Stimulated activated CD4-positive, alpha-beta T cell treated with anti-CD3 and anti-CD28 coated beads, Interleukin-15, amount 100 ng/mL, for 48 hours (primary cell): ENCODE measurements at regions not wholly inside any gene's neighbourhood (a gene's known extent, or its start where the extent isn't known, plus 50 kb on each side); places are given as distances from the start of the nearest gene placed in this dataset.

Source experiments
- DNase-seq, 2 donors: peaks; one replicate each; pipeline ENCODE4 v3.0.0-alpha.2; 2020; ENCODE audit warnings: low read depth in 2 of 2

DNA sequence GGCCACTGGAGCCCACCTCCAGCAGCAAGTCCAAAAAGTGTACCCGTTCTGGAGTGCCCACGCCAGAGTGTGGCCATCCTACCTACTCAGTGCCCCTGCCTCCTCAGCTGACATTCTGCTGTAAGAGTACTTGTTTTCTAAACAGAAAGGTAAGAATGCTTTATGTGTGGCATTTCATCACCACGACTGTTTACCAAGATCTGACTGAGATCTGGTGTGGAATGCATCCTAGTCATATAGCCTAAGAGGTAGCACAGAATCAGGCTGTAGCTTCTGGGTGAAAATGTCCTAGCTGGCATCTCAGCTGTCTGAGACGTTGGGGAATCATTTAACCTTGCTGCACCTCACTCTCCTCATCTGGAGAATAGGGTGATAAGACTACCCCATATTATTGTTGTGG, 638.7 kb upstream of the TENM3 start:
- DNase-seq = no peak

DNA sequence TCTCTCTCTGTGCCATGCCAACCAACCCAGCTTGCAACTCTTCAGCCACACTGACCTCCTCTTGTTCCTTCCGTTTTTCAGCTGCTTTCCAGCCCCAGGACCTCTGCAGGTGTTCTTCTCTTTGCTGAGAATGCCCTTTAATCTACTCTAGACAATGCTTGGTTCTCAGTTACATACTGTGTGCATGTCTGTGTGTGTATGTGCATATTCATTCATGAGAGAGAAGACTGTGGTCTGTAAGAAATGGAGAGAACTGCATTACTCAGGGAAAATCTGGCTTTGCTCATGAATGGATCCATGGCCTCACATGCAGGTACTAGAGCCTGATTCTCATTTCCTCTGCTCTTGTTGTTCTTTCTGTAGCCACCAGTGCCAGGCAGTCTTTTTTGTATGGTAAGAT, 636.9 kb upstream of the TENM3 start:
- DNase-seq = no peak

DNA sequence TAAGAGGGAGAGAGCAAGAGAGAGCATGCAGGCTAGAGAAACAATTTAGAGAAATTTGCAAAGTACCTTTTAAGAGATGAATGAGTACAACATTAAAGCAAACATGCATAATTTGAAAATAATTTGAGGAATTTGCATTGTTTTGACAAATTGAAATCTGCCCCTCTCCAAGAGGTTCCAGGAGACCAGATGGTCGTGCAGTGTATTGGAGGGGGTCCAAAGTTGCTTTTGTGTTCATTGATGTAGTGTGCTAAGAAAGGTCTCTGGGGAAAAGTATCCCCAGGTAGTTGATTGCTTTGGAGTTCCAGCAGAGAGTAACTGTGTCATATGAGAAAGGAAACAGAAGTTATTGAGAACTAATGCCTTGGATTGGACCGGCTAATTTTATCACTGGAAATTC, 635.0 kb upstream of the TENM3 start:
- no peak for DNase-seq

DNA sequence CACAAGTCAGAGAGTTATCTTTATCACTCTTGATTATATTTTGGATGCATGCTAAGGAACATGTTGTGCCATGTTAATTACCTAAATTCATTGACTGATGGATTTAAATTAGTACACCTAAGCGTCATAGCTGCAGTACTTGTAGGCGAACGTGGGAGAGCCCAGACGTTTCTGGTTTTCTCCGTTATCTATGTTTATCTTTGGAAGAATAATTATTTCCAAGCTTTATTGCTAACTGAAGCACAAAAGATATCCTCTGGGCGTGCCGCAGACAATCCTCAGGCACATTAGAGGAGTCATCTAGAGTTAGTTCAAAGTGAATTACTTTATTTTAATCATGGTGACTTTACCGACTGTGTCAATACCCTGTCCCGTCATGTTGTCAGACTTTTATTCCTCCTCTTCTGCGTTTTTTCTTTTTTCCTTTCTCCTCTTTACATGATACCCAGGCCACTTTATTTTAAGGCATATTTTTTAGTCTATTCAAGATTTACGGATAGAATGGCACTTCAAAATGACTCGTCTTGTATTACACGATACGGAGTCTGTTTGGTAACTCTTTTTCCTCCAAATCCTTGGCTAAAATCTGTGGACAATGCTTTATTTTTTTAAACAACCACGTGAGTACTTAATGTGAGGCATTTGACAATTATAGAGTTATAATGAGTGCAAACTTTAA, 632.0 kb upstream of the TENM3 start:
- DNase-seq = no peak

DNA sequence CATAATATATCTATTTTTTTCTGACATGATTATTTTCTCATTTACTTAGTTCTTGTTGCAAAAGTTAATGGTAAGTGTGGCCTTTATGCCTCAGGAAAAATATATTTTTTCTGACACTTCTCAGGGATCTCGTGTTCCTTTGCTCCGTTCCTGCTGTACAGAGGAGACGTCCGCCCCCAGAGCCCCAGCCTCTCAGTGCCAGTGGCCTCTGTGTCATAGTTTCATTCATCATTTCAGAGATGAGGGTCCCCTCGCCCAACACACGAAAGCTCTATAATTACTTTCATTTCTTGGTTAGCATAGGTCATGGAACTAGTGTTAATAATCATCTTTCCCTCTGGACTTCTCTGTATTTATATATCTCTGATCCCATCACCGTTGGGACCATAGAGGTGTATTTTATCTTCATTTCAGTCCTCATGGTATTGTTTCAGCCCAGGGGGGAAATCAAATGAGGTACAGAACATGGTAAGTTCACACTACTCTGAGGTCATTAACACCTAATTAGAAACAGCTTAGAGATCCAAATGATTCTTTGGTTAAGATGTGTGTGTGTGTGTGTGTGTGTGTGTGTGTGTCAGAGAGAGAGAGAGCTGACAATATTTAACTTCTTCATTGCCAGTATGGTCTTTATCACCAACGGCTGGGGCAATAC, 631.1 kb upstream of the TENM3 start:
- no peak for DNase-seq

DNA sequence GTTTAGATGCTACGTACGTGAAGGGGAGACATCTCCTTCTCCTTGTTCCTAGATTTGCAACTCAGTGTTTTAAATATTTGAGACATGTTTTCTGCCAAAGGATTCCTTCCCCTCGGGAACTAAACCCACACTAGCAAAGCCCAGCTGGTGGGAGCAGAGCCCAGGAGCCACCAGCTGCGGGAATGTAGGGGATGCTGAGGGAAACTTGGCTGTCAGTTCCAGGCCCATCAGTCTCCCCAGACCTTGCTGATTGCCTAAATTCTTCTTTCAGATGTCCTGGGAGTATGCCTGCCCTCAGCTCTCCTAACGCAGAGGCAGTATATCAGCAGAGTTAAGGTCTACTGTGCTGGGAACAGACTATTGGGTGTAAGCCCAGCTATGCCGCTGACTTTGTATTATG, 630.0 kb upstream of the TENM3 start:
- no peak for DNase-seq

DNA sequence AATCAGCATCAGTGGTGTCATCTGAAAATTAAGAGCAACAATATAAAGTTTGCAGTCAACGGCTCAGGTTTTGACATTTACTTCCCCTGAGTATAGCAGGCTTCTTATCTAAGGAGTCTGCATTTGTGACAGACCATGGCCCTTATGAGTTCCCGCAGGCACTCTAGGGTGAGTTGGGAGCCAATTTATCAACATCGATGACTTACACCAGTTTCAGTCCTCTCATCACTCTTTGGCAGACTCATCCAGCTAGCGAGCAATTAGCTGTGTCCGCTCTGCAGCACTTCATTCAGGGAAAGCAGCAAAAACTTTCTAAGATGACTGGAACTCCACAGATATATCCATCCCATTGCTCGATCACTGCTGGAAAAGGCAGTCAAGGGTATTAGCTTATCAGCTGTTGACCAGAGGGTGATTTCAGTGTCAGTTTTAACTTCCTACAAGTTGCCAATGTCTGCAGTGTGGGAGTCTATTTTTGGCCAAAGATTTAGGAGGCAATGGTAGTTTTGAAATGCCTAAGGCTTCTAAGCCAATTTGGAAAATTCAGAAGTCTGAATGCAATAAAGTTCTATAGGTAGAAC, 625.1 kb upstream of the TENM3 start:
- DNase-seq = no peak

DNA sequence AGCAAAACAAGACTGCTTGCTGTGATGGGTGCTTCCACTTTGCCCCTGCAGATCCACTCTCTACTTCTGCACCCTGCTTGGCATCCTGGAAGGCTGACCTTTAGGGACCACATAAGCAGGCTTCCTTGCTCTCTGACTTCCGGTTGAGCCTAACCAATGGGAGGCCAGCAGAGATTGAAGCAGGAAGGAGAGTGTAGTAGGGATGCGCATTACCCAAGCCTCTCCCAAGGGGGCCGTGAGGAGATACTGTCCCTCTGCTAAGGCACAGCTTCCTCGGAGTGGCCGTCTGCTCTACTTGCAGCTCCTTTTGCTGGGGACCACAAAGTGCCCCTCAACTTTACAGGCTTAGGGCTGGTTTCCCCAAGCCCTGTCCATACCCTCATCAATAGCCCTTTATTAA, 624.3 kb upstream of the TENM3 start:
- no peak for DNase-seq

DNA sequence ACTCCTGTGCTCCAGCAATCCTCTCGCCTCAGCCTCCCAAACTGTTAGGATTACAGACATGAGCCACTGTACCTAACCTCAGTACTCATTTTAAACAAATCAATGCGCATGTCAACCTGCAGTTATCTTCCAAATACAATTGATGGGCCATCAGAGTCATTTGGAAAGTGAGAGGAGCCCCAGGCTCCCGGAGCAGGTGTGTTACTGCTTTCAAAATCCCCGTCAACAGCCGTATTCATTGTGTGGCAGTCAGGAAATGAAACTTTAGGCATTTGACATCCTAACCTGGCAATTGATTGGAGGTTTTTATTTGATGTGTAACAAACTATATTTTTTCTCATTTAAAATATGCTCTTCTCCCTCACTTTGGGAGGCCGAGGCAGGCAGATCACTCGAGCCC, 623.6 kb upstream of the TENM3 start:
- no peak for DNase-seq

DNA sequence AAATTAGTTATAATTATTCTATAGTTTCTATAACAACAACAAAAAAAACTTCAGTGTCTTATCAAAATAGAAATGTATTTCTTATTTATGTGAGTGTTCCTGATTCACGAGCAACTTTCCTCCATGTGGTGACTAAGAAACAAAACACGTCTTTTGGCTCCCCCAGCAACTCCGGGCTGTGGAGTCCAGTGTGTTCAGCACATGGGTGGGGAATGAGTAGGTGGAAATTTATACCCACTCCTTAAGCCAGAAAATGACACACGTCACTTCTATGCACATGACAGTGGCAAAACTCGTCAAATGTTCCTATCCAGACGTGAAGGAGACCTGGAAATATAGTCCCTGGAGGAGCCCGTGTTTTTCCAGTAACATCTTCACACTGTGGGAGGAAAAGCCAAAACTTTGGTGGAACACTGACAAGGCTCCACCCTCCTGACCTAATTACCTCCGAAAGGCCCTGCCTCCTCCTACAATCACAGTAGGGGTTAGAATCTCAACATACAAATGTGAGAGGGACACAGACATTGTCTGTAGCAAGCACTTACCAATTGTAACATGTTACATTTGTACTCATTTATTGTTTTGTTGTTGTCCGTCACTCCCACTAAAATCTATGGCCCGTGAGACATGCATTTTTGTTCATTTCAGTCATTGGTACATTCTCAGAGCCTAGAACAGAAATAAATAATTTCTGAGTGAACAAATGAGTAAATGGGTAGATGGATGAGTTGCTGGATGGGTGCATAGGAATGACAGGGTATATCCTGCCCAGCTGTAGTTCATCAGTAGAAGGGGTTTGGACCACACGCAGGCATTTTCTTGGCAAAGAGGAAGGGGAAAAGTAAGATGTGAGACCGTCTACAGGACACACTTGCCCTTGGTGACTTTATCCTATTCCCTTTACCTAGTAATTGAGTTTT, 605.8 kb upstream of the TENM3 start:
- DNase-seq = no peak

DNA sequence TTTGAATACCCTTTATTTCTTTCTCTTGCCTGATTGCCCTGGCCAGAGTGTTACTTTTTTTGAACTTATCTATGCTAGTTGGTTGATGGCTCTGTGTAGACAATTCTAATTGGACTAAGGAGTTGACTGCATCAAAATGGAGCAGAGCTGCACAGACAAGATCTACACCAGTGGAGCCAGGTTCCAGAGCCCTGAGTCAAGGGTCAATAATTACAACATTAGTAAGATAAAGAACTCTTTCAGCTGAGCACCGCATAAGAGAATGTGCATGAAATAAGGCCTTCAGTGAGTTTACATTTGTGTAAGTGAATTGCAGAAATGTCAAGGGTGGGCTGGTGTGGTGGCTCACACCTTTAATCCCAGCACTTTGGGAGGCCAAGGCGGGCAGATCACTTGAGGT, 599.7 kb upstream of the TENM3 start:
- DNase-seq = no peak

DNA sequence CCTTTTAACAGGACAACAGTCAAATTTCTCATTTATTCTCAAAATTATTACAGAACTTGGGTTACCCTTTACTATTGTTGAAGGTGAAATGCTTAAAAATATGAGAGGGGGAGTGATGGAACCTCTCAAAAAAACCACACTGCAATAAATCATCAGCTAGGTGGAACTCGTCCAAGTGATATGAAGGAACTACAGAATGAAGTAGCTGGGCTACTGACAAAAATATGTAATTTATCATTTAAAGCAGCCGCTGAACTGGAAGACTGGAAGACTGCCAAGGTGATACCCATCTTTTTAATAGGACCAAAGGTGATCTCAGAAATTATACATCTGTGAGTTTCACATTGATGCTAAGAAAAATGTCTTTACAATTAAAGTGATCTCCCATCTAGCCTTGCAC, 597.7 kb upstream of the TENM3 start:
- no peak for DNase-seq

DNA sequence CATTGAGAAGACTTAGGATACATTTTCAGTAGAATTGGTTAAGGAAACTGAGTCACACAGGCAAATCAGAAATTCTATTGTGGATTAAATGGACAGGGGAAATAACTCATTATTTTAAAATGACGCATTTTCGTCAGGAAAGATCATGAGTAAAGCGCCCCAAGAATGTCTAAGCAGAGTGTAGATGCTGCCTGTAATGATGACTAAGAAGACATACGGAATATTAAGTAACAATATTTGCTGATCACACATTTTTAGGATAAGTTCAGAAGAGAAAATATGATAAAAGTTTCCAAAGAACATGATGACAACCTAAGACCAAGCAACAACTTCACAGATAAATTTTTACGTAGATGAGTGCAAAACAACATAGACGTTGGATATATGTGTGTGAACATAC, 596.3 kb upstream of the TENM3 start:
- no peak for DNase-seq

DNA sequence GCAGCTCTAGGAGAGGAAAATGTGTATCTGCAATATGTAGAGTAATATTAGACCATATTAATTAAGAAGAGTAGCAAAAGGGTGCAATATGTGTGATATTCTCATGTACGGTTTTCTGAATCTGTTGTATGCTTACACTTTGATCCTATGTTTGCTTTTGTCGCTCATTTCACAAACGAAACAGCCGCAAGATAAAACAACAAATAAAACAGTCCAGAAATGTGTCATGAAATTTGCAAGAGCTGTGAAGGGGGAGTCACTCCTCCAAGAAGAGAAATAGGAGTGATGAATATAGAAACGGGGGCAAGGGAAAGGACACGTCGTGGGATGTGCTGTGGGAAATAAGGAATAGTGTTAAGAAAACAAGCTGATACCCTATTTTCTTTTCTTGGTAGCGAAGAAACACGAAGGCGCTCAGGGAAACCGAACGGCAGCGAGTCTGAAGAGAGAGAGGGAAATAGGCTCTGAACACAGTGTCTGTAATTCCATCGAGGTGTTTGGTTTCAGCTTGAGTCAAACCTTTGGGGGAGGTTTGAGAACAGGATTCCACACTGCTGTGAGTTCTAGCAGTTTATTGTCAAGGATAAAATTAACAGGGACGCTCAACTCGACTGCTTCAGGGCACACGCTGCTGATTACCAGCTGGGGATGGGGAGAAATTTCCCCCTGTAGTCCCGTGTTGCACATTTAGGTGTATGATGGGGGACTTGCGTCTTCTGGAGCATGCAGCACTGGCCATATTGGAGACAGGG, 595.6 kb upstream of the TENM3 start:
- DNase-seq = no peak

DNA sequence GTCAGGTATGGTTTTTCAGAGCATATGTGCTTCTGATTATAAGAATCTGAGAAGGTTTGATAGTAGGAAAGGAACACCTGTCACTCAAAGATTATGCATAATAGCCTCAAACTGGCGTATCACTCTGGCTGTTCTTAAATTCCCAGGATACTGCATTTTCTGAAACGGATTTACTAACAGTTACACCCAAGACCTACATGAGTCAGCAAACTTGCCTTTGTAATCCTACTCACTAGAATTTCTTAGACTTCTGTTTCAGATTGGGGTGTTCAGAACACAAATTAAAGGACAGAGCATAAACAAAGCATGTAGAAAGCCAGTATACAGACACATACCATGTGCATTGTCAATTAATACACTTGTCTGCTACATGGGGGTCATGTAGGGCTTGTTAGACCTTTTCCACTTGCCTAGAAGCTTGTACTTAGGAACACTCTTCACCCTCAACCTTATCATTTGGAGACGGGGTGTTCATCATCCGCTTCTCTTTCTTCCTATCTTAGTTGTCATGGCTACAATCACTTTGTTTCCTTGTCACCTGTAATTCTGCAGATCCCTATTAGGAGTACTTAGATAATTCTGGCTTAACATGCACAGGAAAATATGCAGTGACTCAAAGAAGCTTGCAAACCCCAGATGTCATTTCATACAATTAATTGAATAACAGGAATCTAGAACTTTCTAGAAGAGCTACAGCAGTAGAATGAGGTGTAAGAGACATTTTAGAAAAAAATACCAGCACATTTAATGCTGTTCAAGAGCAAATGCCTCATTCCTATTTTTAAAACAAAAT, 593.0 kb upstream of the TENM3 start:
- no peak for DNase-seq

DNA sequence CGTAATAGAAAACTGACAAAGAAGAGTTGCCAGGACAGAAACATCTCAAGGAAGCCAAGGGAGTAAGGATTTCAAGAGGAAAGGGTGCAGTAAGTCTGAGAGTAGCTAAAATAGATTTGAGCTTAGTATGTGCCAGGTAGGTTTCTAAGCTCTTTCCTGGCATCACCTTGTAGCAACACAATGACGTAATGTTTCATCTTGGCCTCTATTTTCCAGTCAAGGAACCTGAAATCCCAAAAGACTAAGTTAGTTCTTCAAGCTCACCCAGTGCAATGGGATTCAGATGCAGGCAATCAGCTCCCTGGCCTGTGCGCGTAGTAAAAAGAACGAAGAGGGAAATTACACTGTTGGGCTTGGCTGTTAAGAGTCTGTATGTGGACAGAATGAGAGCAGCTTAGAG, 586.5 kb upstream of the TENM3 start:
- no peak for DNase-seq

DNA sequence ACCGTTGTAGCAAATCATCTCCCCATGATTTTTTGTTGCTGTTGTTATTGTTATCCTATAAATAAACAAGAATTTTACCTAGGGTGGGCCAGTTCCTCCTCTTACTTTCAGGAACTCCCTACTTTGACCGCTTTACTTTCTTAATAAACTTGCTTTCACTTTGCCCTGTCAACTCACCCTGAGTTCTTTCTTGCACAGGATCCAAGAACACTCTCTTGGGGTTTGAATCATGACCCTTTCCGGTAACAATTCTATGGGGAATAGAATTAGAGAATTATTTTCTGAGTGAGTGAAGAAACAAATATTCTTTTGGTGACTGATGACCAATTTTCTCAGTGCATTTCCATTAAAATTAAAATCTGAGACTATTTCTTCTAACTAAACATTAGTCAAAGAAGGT, 584.0 kb upstream of the TENM3 start:
- DNase-seq = no peak

DNA sequence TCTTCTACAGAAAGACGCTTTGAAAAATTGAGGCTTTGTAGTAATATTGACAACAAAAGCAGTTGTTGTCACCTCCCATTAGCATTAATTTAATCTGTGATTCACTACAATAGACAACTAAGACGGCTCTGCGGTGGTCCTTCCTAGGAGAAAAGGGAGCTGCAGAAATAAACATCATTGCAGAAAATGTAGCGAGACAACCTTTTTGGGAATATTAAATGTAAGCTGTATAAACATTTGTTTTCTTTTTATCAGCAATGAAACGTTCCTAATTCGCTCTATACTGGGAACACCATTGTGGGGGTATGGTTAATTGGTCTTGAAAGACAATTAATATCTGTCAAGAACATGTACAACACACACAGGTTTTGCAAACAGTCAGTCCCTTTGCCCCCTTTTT, 583.3 kb upstream of the TENM3 start:
- DNase-seq = no peak

DNA sequence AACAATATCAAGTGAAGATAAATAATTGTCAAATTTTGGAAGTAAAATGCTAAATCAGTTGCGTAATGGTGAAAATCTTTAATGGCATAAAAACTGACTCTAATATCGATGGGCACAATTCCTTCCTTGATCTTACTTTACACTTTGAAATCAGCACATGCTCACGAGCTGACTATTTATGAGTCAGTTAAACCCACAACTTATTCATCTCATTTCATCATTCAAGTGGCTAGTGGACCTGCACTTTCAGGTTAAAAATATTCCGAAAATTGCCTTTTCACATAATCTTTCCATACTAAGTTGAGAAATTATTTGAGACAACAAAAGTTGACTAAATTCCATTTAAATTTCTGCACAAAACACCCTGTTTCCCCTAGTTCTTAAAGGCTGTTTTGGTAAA, 582.1 kb upstream of the TENM3 start:
- no peak for DNase-seq

DNA sequence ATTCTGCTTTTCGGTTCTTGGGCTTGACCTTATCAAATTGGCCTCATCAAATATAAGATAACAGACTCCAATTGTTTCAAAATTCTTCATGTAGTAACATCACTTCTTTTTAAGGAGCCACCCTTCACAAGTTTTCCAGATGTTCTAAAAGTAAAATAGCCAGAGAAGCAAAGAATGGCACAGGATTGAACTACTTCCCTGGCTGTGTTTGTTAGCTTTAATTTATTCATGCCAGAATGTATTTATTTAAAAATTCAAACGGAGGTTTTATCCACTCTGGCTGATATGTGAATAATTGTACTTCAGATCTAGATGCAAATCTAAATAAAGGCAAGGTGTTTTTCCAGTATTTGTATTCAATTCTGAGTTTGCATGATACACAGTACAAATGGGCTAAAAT, 581.3 kb upstream of the TENM3 start:
- no peak for DNase-seq

DNA sequence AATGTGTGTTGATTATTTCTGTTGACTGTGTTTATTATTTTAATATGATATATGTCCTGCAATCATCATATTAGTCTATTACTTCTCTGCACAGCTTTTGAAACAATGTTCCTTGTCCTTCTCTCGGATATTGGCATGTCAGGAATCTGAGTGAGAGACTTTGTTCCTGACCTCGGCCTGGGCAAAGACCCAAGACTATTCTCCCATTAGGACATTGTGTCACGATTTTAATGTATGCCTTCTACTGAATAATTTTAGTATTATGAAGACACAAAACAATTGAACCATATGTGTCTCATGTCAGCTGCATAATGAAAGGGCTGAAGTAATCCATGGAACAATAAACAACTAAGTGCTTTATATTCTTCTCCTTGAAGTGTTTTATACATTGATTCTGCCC, 580.8 kb upstream of the TENM3 start:
- no peak for DNase-seq
